CD14-positive monocyte (primary cell): ENCODE measurements at regions not wholly inside any gene's neighbourhood (a gene's known extent, or its start where the extent isn't known, plus 50 kb on each side); places are given as distances from the start of the nearest gene placed in this dataset.

Experiments
- DNase-seq, 3 donors: peaks; one replicate each; pipeline ENCODE4 v3.0.0-alpha.2; 2011 to 2022
- H2AFZ ChIP-seq: 2 replicates; pipeline ENCODE4 v1.6.0; 2012; ENCODE audit warnings: mild to moderate bottlenecking, low read depth, low read length, inconsistent platforms; ENCODE audit not compliant: insufficient read depth, poor library complexity, severe bottlenecking
- H3K27ac ChIP-seq, 2 donors: 1 replicate in 1 of 2; 2 replicates in 1 of 2; pipeline ENCODE4 v1.5.1; 2012 to 2013; ENCODE audit warnings: low read length in 2 of 2, control low read depth in 1 of 2, inconsistent platforms in 1 of 2, low read depth in 1 of 2, mild to moderate bottlenecking in 1 of 2
- H3K27me3 ChIP-seq, 2 donors: one replicate each; pipeline versions ENCODE4 v1.6.0 to v1.6.1; 2011 to 2013; ENCODE audit warnings: low read length in 2 of 2; ENCODE audit not compliant: control insufficient read depth in 2 of 2, insufficient read depth in 2 of 2
- H3K36me3 ChIP-seq, 2 donors: replicated peaks in 1 of 2; 1 replicate in 1 of 2; 2 replicates in 1 of 2; pipeline versions ENCODE4 v1.5.1 to v1.6.1; 2012 to 2013; ENCODE audit warnings: low read length in 2 of 2, control low read depth in 1 of 2, inconsistent platforms in 1 of 2, mild to moderate bottlenecking in 1 of 2; ENCODE audit not compliant: insufficient read depth in 2 of 2, control insufficient read depth in 1 of 2
- H3K4me1 ChIP-seq, 2 donors: 1 replicate in 1 of 2; 2 replicates in 1 of 2; pipeline versions ENCODE4 v1.5.1 to v1.6.1; 2012 to 2013; ENCODE audit warnings: low read length in 2 of 2, control low read depth in 1 of 2, inconsistent platforms in 1 of 2, mild to moderate bottlenecking in 1 of 2, moderate library complexity in 1 of 2; ENCODE audit not compliant: insufficient read depth in 2 of 2, control insufficient read depth in 1 of 2
- H3K4me2 ChIP-seq: replicated peaks from 2 replicates; pipeline ENCODE3; 2012; ENCODE audit warnings: low read length, moderate library complexity, mild to moderate bottlenecking; ENCODE audit not compliant: poor library complexity, severe bottlenecking; ENCODE audit errors: extremely low read depth
- H3K4me3 ChIP-seq, 3 experiments: fragments of 200-600 bp in 1 of 3; sonication (generic) in 1 of 3; replicated peaks in 1 of 3; 1 replicate in 2 of 3; 2 replicates in 1 of 3; pipeline ENCODE4 v1.5.1; 2011 to 2013; ENCODE audit warnings: low read length in 3 of 3, mild to moderate bottlenecking in 3 of 3, control low read depth in 2 of 3, low read depth in 2 of 3, inconsistent platforms in 1 of 3, moderate library complexity in 1 of 3
- H3K79me2 ChIP-seq: 2 replicates; pipeline ENCODE4 v1.6.0; 2012; ENCODE audit warnings: mild to moderate bottlenecking, control low read depth, inconsistent platforms, low read length, moderate library complexity; ENCODE audit not compliant: insufficient read depth
- H3K9ac ChIP-seq: 2 replicates; pipeline ENCODE4 v1.6.0; 2017; ENCODE audit warnings: low read length, mild to moderate bottlenecking; ENCODE audit not compliant: insufficient read depth, poor library complexity, severe bottlenecking
- H3K9me3 ChIP-seq, 2 donors: replicated peaks in 1 of 2; 1 replicate in 1 of 2; 2 replicates in 1 of 2; pipeline versions ENCODE4 v1.5.1 to v1.6.1; 2012 to 2013; ENCODE audit warnings: low read length in 2 of 2, control low read depth in 1 of 2; ENCODE audit not compliant: control insufficient read depth in 1 of 2, insufficient read depth in 1 of 2
- H4K20me1 ChIP-seq: 2 replicates; pipeline ENCODE4 v1.6.0; 2012; ENCODE audit warnings: mild to moderate bottlenecking, low read length, control low read depth, moderate library complexity; ENCODE audit not compliant: insufficient read depth
- H3K27ac Mint-ChIP-seq, 7 donors: one replicate each; pipeline ENCODE4 v1.8.0; 2020; ENCODE audit warnings: mild to moderate bottlenecking in 7 of 7, mixed read lengths in 7 of 7, moderate library complexity in 6 of 7, inconsistent platforms in 2 of 7
- H3K27me3 Mint-ChIP-seq, 3 donors: one replicate each; pipeline ENCODE4 v1.8.0; 2021 to 2022; ENCODE audit warnings: low read depth in 3 of 3, mild to moderate bottlenecking in 3 of 3, mixed read lengths in 3 of 3, moderate library complexity in 3 of 3, inconsistent platforms in 1 of 3
- H3K36me3 Mint-ChIP-seq, 2 donors: one replicate each; pipeline ENCODE4 v1.8.0; 2020; ENCODE audit warnings: mixed read lengths in 2 of 2, inconsistent platforms in 1 of 2, mild to moderate bottlenecking in 1 of 2
- H3K4me1 Mint-ChIP-seq: one replicate; pipeline ENCODE4 v1.8.0; 2020; ENCODE audit warnings: mild to moderate bottlenecking, mixed read lengths
- H3K4me3 Mint-ChIP-seq, 2 donors: one replicate each; pipeline ENCODE4 v1.8.0; 2020; ENCODE audit warnings: mild to moderate bottlenecking in 2 of 2, mixed read lengths in 2 of 2, moderate library complexity in 1 of 2
- H3K9me3 Mint-ChIP-seq, 7 donors: one replicate each; pipeline ENCODE4 v1.8.0; 2020 to 2022; ENCODE audit warnings: mixed read lengths in 7 of 7, mild to moderate bottlenecking in 6 of 7, moderate library complexity in 6 of 7, inconsistent platforms in 2 of 7
- CTCF ChIP-seq: fragments of 200-600 bp; IDR thresholded peaks from one replicate; pipeline ENCODE4 v1.8.0; 2022; ENCODE audit warnings: antibody characterized with exemption, mild to moderate bottlenecking
- WGBS: methylation state at CpG from one replicate; pipeline ENCODE4 v1.1.5; 2013; ENCODE audit warnings: missing lambda C conversion rate; ENCODE audit not compliant: insufficient coverage; 5-methylcytosine and 5-hydroxymethylcytosine counted together
- intact Hi-C, 2 donors: fragments of 100-400 bp; cut with micrococcal nuclease; formaldehyde crosslinking; loops; one replicate each; pipeline versions ENCODE4 v1.15.0 to v1.15.1; 2023

GRCh38 chr12:91657032-91657431, 474.4 kb upstream of the DCN start:
- H3K9me3 Mint-ChIP-seq = peaks cover 0 to 11% (median 2%) of the 10 kb centered on the region in 7 donors
- H3K36me3 ChIP-seq = no peaks in the 10 kb centered on the region
- H3K27ac Mint-ChIP-seq = no peak overlapping the region
- H3K9ac ChIP-seq = no peak overlapping the region
- H3K27ac ChIP-seq = no peak overlapping the region
- no CpG with 5 or more reads among the region's 3 CpGs for WGBS
- no peaks in the 10 kb centered on the region for H3K36me3 Mint-ChIP-seq
- no peak for DNase-seq
- H3K4me1 ChIP-seq = no peaks in the 10 kb centered on the region
- peaks cover 0 to 1% (median 0%) of the 10 kb centered on the region in 3 donors for H3K27me3 Mint-ChIP-seq
- intact Hi-C loops = no loop called here
- peaks cover 0 to 6% of the 10 kb centered on the region in 2 donors for H3K9me3 ChIP-seq
- H4K20me1 ChIP-seq = no peaks in the 10 kb centered on the region
- H3K27me3 ChIP-seq = no peaks in the 10 kb centered on the region
- H3K79me2 ChIP-seq = no peaks in the 10 kb centered on the region
- no peak overlapping the region for H3K4me3 Mint-ChIP-seq
- H3K4me1 Mint-ChIP-seq = no peaks in the 10 kb centered on the region
- TF ChIP-seq CTCF = no peak
- no peak overlapping the region for H3K4me3 ChIP-seq
- no peak overlapping the region for H2AFZ ChIP-seq
- no peak overlapping the region for H3K4me2 ChIP-seq

GRCh38 chr12:91655966-91656365, 473.3 kb upstream of the DCN start:
- Mint-ChIP-seq H3K36me3 (no peaks in the 10 kb centered on the region), H3K4me1 (no peaks in the 10 kb centered on the region), H3K4me3 (no peak overlapping the region), H3K9me3 (peaks cover 0 to 11% (median 2%) of the 10 kb centered on the region in 7 donors), H3K27me3 (no peaks in the 10 kb centered on the region), H3K27ac (no peak overlapping the region)
- Histone ChIP-seq H3K27me3 (no peaks in the 10 kb centered on the region), H3K4me3 (no peak overlapping the region), H3K4me1 (no peaks in the 10 kb centered on the region), H3K79me2 (no peaks in the 10 kb centered on the region), H3K9me3 (peaks cover 0 to 6% of the 10 kb centered on the region in 2 donors), H4K20me1 (no peaks in the 10 kb centered on the region), H2AFZ (no peak overlapping the region), H3K36me3 (no peaks in the 10 kb centered on the region), H3K9ac (no peak overlapping the region), H3K4me2 (no peak overlapping the region), H3K27ac (no peak overlapping the region)
- DNase-seq = no peak
- intact Hi-C loops = no loop called here
- TF ChIP-seq CTCF = no peak
- no CpG with 5 or more reads among the region's 3 CpGs for WGBS
